K562 (cell line): ENCODE measurements at regions not wholly inside any gene's neighbourhood (a gene's known extent, or its start where the extent isn't known, plus 50 kb on each side); places are given as distances from the start of the nearest gene placed in this dataset.

Source experiments
- ATAC-seq: fragments of 200-7000 bp; cut with Tn5 transposase; 3 replicates; pipeline ENCODE4 v1.9.1; 2020; ENCODE audit warnings: moderate library complexity
- BruUV-seq: library from RNA; stranded (reverse); fragments of 400-500 nt; replicated peaks from 2 replicates; lab custom pipeline; 2021; lab: Mats Ljungman, UMichigan
- CTCF ChIA-PET: fragments of 300-600 bp; formaldehyde crosslinking; extraction: SDS; loops from one replicate; lab custom pipeline; 2021; ENCODE audit warnings: low intra/inter-chr PET ratio; lab: Yijun Ruan, JAX
- POLR2A ChIA-PET: fragments of 300-600, 350-650 bp; sonication (Branson Sonifier 250); formaldehyde crosslinking; extraction: SDS; loops from one replicate; lab custom pipeline; 2021; ENCODE audit warnings: antibody characterized with exemption, inconsistent platforms; lab: Yijun Ruan, JAX
- DNase-seq, 4 experiments: peaks; one replicate each; pipeline versions ENCODE4 v3.0.0 to v3.0.0-alpha.2; 2011 to 2018; ENCODE audit warnings: low spot score in 3 of 4, mixed read lengths in 3 of 4; ENCODE audit errors: extremely low read depth in 1 of 4
- FAIRE-seq: peaks from 2 replicates; lab custom pipeline; 2011; peaks lifted over from hg19 to GRCh38; lab: Jason Lieb, UNC
- H2AFZ ChIP-seq: 2 replicates; pipeline ENCODE4 v1.6.0; 2011; ENCODE audit warnings: low read depth, low read length, control low read depth, inconsistent platforms
- H3K27ac ChIP-seq: fragments of 200-600 bp; 3 replicates; pipeline ENCODE4 v1.8.0; 2011; ENCODE audit warnings: low read depth, mild to moderate bottlenecking, control low read depth, inconsistent platforms, low read length, moderate library complexity, mixed read lengths; ENCODE audit errors: extremely low read depth
- H3K27me3 ChIP-seq, 2 experiments: fragments of 300-600 bp in 1 of 2; 2 replicates in 1 of 2; 3 replicates in 1 of 2; pipeline versions ENCODE4 v1.6.0 to v1.8.0; 2011; ENCODE audit warnings: inconsistent platforms in 2 of 2, low read length in 2 of 2, mild to moderate bottlenecking in 1 of 2, mixed read lengths in 1 of 2, moderate library complexity in 1 of 2; ENCODE audit not compliant: control insufficient read depth in 2 of 2, insufficient read depth in 2 of 2
- H3K36me3 ChIP-seq: fragments of 300-600 bp; 3 replicates; pipeline ENCODE4 v1.8.0; 2011; ENCODE audit warnings: mild to moderate bottlenecking, low read length, inconsistent platforms; ENCODE audit not compliant: control insufficient read depth, insufficient read depth
- H3K4me1 ChIP-seq, 2 experiments: fragments of 200-600 bp in 1 of 2; replicated peaks in 1 of 2; 2 replicates in 1 of 2; 3 replicates in 1 of 2; pipeline versions ENCODE4 v1.5.1 to v1.8.0; 2011; ENCODE audit warnings: inconsistent platforms in 2 of 2, low read length in 2 of 2, mild to moderate bottlenecking in 1 of 2, mixed read lengths in 1 of 2, moderate library complexity in 1 of 2; ENCODE audit not compliant: control insufficient read depth in 2 of 2, insufficient read depth in 2 of 2
- H3K4me2 ChIP-seq: 2 replicates; pipeline ENCODE4 v1.6.1; 2011; ENCODE audit warnings: low read length, control low read depth, inconsistent platforms, mixed read lengths; ENCODE audit not compliant: insufficient read depth
- H3K4me3 ChIP-seq: fragments of 200-600 bp; sonication (generic), shearing (Covaris generic); 2 replicates; pipeline ENCODE4 v1.5.1; 2016; ENCODE audit warnings: control low read depth, inconsistent platforms
- H3K79me2 ChIP-seq: fragments of 200-600 bp; 3 replicates; pipeline ENCODE4 v1.8.0; 2011; ENCODE audit warnings: low read length, inconsistent platforms; ENCODE audit not compliant: control insufficient read depth, insufficient read depth
- H3K9ac ChIP-seq, 2 experiments: 2 replicates each; pipeline versions ENCODE4 v1.6.0 to v1.6.1; 2011; ENCODE audit warnings: low read depth in 2 of 2, low read length in 2 of 2, control low read depth in 1 of 2, inconsistent platforms in 1 of 2, mild to moderate bottlenecking in 1 of 2, mixed read lengths in 1 of 2; ENCODE audit not compliant: insufficient read depth in 1 of 2
- H3K9me1 ChIP-seq: one replicate; pipeline ENCODE4 v1.6.0; 2011; ENCODE audit warnings: inconsistent platforms, mild to moderate bottlenecking, low read length, moderate library complexity; ENCODE audit not compliant: control insufficient read depth, insufficient read depth
- H3K9me3 ChIP-seq: replicated peaks from 2 replicates; pipeline ENCODE4 v1.5.1; 2011; ENCODE audit warnings: low read depth, low read length, inconsistent platforms; ENCODE audit not compliant: control insufficient read depth, insufficient read depth
- H4K20me1 ChIP-seq: replicated peaks from 2 replicates; pipeline ENCODE4 v1.6.1; 2011; ENCODE audit warnings: low read length, inconsistent platforms, mixed read lengths; ENCODE audit not compliant: control insufficient read depth, insufficient read depth
- BACH1 ChIP-seq: fragments of 200-800 bp; sonication (Bioruptor generic); IDR thresholded peaks from 2 replicates; pipeline ENCODE4 v1.6.1; 2016; ENCODE audit warnings: missing genetic modification characterization, missing compliant biosample characterization
- CCAR2 ChIP-seq: fragments of 200-400 bp; formaldehyde crosslinking; IDR thresholded peaks from 2 replicates; pipeline ENCODE4 v1.6.1; 2017; ENCODE audit warnings: mild to moderate bottlenecking, low read depth, low read length
- POLR2A ChIP-seq: fragments of 450-650 bp; conservative IDR thresholded peaks from 2 replicates; pipeline ENCODE4 v1.6.1; 2016
- POLR2H ChIP-seq: IDR thresholded peaks from 2 replicates; pipeline ENCODE4 v1.6.1; 2016; ENCODE audit warnings: missing genetic modification characterization, low read depth, mild to moderate bottlenecking, control low read depth, missing compliant biosample characterization, moderate library complexity
- PTRF ChIP-seq: fragments of 450-650 bp; IDR thresholded peaks from 2 replicates; pipeline ENCODE4 v1.6.1; 2016; ENCODE audit warnings: mild to moderate bottlenecking, missing genetic modification characterization, missing compliant biosample characterization
- SMARCB1 ChIP-seq: IDR thresholded peaks from 2 replicates; pipeline ENCODE4 v1.6.1; 2011; ENCODE audit warnings: improper control_type of control experiment, low read depth; ENCODE audit not compliant: insufficient read length
- TAF9B ChIP-seq: fragments of 450-650 bp; IDR thresholded peaks from 2 replicates; pipeline ENCODE4 v1.6.1; 2018; ENCODE audit warnings: mild to moderate bottlenecking; ENCODE audit not compliant: partially characterized antibody
- ZBTB8A ChIP-seq: fragments of 450-650 bp; IDR thresholded peaks from 2 replicates; pipeline ENCODE4 v1.6.1; 2018; ENCODE audit warnings: mild to moderate bottlenecking, moderate library complexity; ENCODE audit not compliant: partially characterized antibody
- ZNF57 ChIP-seq: fragments of 450-650 bp; formaldehyde crosslinking; IDR thresholded peaks from 2 replicates; pipeline ENCODE4 v1.4.0; 2020; ENCODE audit warnings: mild to moderate bottlenecking, moderate library complexity
- WGBS: fragments of 100-300 bp; shearing (Covaris generic); methylation state at CpG from one replicate; pipeline ENCODE4 v1.1.6; 2016; ENCODE audit warnings: low coverage, mixed read lengths; ENCODE audit not compliant: insufficient coverage; ENCODE audit errors: missing lambda C conversion rate; 5-methylcytosine and 5-hydroxymethylcytosine counted together
- in situ Hi-C: fragments of 300-500 bp; cut with MboI; formaldehyde crosslinking; loops from 4 replicates; pipeline ENCODE4 v1.15.0; 2018; ENCODE audit warnings: inconsistent platforms, mixed read lengths
- intact Hi-C: fragments of 100-400 bp; cut with micrococcal nuclease; formaldehyde crosslinking; loops from 2 replicates; pipeline ENCODE4 v1.14.2; 2022
- TF ChIP-seq, protein P1 (sequence below): fragments of 450-650 bp; IDR thresholded peaks from 2 replicates; pipeline ENCODE4 v1.6.1; 2016; ENCODE audit warnings: missing biosample characterization, missing genetic modification characterization
- TF ChIP-seq, protein P2 (sequence below): sonication (generic); formaldehyde crosslinking; IDR thresholded peaks from 2 replicates; pipeline ENCODE4 v1.8.0; 2022; ENCODE audit warnings: missing genetic modification reagents, mild to moderate bottlenecking, borderline replicate concordance

DNA sequence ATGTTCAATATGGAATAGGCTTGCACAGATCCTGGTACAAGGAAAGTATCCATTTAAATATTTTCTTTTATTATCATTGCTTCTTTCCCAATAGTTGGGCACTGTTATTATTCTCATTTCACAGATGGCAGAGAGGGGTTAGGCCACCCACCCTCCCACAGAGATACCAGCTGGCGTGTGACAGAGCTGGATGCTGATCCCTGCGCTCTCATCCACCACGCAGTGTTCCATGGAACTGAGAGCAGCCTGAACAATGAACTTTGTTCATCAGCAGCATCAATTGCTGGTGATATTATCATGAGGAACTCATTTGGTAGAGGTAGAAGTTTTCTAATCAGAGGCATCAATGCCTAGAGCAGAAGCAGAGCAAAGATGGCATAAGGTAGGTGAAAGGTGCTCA, 227.9 kb downstream of the ESM1 start:
- Histone ChIP-seq H3K27ac (no peak overlapping the region), H3K36me3 (no peaks in the 10 kb centered on the region), H3K9me3 (no peaks in the 10 kb centered on the region), H3K4me2 (no peak overlapping the region), H4K20me1 (no peaks in the 10 kb centered on the region), H2AFZ (no peak overlapping the region), H3K9me1 (no peaks in the 10 kb centered on the region), H3K4me1 (no peaks in the 10 kb centered on the region; a peak in 2 of 5 replicates), H3K4me3 (no peak overlapping the region), H3K27me3 (peaks cover 0 to 2% of the 10 kb centered on the region in 2 experiments; a peak in 1 of 5 replicates), H3K79me2 (no peaks in the 10 kb centered on the region), H3K9ac (no peak overlapping the region)
- WGBS, result 19% methylated on average over 3 of the region's 3 CpGs
- no peak for DNase-seq
- BruUV-seq, result no TSS peak
- CTCF ChIA-PET, result no interaction called here
- in situ Hi-C loops (no loop called here), intact Hi-C loops (no loop called here)
- POLR2A ChIA-PET, result interaction anchor here (0.7 to 1.9 kb wide), 2 partner anchors 14 to 25 kb away, joined by 3 to 6 read pairs; no protein-coding TSS in a partner anchor
- ATAC-seq, result no peak
- FAIRE-seq, result no peak
- TF ChIP-seq TAF9B (no peak), POLR2H (tag) (no peak), SMARCB1 (no peak), POLR2A (no peak), ZNF57 (no peak), PTRF (tag) (no peak), ZBTB8A (no peak), BACH1 (tag) (no peak), CCAR2 (no peak)
- TF ChIP-seq, protein P1, sequence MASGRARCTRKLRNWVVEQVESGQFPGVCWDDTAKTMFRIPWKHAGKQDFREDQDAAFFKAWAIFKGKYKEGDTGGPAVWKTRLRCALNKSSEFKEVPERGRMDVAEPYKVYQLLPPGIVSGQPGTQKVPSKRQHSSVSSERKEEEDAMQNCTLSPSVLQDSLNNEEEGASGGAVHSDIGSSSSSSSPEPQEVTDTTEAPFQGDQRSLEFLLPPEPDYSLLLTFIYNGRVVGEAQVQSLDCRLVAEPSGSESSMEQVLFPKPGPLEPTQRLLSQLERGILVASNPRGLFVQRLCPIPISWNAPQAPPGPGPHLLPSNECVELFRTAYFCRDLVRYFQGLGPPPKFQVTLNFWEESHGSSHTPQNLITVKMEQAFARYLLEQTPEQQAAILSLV, result no peak
- TF ChIP-seq, protein P2, sequence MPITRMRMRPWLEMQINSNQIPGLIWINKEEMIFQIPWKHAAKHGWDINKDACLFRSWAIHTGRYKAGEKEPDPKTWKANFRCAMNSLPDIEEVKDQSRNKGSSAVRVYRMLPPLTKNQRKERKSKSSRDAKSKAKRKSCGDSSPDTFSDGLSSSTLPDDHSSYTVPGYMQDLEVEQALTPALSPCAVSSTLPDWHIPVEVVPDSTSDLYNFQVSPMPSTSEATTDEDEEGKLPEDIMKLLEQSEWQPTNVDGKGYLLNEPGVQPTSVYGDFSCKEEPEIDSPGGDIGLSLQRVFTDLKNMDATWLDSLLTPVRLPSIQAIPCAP (CRISPR knock-in tag), result no peak
